ENCODE measurements at regions not wholly inside any gene's neighbourhood (a gene's known extent, or its start where the extent isn't known, plus 50 kb on each side); places are given as distances from the start of the nearest gene placed in this dataset.

DNA sequence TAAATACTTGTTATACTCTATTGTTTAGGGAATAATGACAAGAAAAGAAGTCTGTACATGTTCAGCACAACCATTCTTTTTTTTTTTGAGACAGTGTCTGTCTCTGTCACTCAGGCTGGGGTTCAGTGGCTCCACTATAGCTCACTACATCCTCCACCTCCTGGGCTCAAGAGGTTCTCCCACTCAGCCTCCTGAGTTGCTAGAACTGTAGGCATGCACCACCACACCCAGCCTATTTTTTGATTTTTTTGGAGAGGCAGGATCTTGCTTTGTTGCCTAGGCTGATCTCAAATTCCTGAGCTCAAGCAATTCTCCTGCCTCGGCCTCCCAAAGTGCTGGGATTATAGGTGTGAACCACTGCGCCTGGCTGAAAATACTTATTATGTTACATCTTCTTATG, 250.0 kb downstream of the MIAT start:
- TF ChIP-seq, protein P1, sequence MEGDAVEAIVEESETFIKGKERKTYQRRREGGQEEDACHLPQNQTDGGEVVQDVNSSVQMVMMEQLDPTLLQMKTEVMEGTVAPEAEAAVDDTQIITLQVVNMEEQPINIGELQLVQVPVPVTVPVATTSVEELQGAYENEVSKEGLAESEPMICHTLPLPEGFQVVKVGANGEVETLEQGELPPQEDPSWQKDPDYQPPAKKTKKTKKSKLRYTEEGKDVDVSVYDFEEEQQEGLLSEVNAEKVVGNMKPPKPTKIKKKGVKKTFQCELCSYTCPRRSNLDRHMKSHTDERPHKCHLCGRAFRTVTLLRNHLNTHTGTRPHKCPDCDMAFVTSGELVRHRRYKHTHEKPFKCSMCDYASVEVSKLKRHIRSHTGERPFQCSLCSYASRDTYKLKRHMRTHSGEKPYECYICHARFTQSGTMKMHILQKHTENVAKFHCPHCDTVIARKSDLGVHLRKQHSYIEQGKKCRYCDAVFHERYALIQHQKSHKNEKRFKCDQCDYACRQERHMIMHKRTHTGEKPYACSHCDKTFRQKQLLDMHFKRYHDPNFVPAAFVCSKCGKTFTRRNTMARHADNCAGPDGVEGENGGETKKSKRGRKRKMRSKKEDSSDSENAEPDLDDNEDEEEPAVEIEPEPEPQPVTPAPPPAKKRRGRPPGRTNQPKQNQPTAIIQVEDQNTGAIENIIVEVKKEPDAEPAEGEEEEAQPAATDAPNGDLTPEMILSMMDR (conservative IDR thresholded peaks at IDR 0.05; ENCODE audit: low read depth, low read length): no peak
- no peak for TF ChIP-seq EZH2 (IDR thresholded peaks at IDR 0.05; ENCODE audit: borderline replicate concordance, low read depth, low read length, poor library complexity, severe bottlenecking)

Data from A673 (cell line).